HUES6 (cell line): ENCODE measurements at regions not wholly inside any gene's neighbourhood (a gene's known extent, or its start where the extent isn't known, plus 50 kb on each side); places are given as distances from the start of the nearest gene placed in this dataset.

Source experiments
- H3K27ac ChIP-seq: 2 replicates; pipeline ENCODE4 v1.7.0; 2013; ENCODE audit warnings: low read depth, mild to moderate bottlenecking, low read length, inconsistent platforms
- H3K27me3 ChIP-seq: 2 replicates; pipeline ENCODE4 v1.6.1; 2013; ENCODE audit warnings: low read length; ENCODE audit not compliant: control insufficient read depth, insufficient read depth
- H3K36me3 ChIP-seq: 2 replicates; pipeline ENCODE4 v1.6.1; 2013; ENCODE audit warnings: low read length; ENCODE audit not compliant: control insufficient read depth, insufficient read depth
- H3K4me1 ChIP-seq: 2 replicates; pipeline ENCODE4 v1.6.1; 2013; ENCODE audit warnings: low read length; ENCODE audit not compliant: control insufficient read depth, insufficient read depth
- H3K4me3 ChIP-seq: 2 replicates; pipeline ENCODE4 v1.5.1; 2013; ENCODE audit warnings: low read depth, low read length
- H3K9ac ChIP-seq: one replicate; pipeline ENCODE4 v1.6.1; 2013; ENCODE audit warnings: mild to moderate bottlenecking, low read length
- H3K9me3 ChIP-seq: 2 replicates; pipeline ENCODE4 v1.6.1; 2013; ENCODE audit warnings: low read depth, low read length; ENCODE audit not compliant: control insufficient read depth, insufficient read depth

GRCh38 chr7:68994841-68995240, 603.4 kb upstream of the AUTS2 start:
- Histone ChIP-seq H3K9me3 (peaks cover 6% of the 10 kb centered on the region), H3K27ac (no peak overlapping the region), H3K4me1 (no peaks in the 10 kb centered on the region), H3K9ac (no peak overlapping the region), H3K36me3 (no peaks in the 10 kb centered on the region), H3K27me3 (no peaks in the 10 kb centered on the region), H3K4me3 (no peak overlapping the region)

- H3K27me3 ChIP-seq: no peaks in the 10 kb centered on the region
- peaks cover 35% of the 10 kb centered on the region for H3K9me3 ChIP-seq
- H3K4me3 ChIP-seq: no peak overlapping the region
- H3K27ac ChIP-seq: no peak overlapping the region
- no peaks in the 10 kb centered on the region for H3K36me3 ChIP-seq
- H3K9ac ChIP-seq: no peak overlapping the region
- no peaks in the 10 kb centered on the region for H3K4me1 ChIP-seq
Observed at GRCh38 chr7:68998136-68998535, 600.1 kb upstream of the AUTS2 start.

GRCh38 chr7:69002416-69002815, 595.9 kb upstream of the AUTS2 start:
- no peaks in the 10 kb centered on the region for H3K27me3 ChIP-seq
- H3K9me3 ChIP-seq: peaks cover 31% of the 10 kb centered on the region
- no peaks in the 10 kb centered on the region for H3K4me1 ChIP-seq
- no peak overlapping the region for H3K27ac ChIP-seq
- H3K36me3 ChIP-seq: no peaks in the 10 kb centered on the region
- no peak overlapping the region for H3K4me3 ChIP-seq
- no peak overlapping the region for H3K9ac ChIP-seq

- no peaks in the 10 kb centered on the region for H3K36me3 ChIP-seq
- H3K4me3 ChIP-seq: no peak overlapping the region
Observed at GRCh38 chr7:69012149-69012548, 586.1 kb upstream of the AUTS2 start.

DNA sequence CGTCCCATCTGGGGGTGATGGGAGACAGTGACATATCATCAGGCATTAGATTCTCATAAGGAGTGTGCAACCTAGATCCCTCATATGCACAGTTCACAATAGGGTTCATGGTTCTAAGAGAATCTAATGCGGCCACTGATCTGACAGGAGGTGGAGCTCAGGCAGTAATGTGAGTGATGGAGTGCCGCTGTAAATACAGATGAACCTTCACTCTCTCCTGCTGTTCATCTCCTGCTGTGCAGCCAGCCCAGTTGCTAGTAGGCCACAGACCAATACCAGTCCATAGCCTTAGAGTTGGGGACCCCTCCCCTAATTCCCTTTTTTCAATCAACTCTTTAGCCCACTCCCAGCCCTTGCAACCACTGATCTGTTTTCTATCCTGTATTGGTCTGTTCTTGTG, 581.1 kb upstream of the AUTS2 start:
- Histone ChIP-seq H3K27me3 (no peaks in the 10 kb centered on the region), H3K36me3 (no peaks in the 10 kb centered on the region), H3K4me3 (no peak overlapping the region), H3K9ac (no peak overlapping the region), H3K27ac (no peak overlapping the region), H3K4me1 (no peaks in the 10 kb centered on the region), H3K9me3 (peaks cover 13% of the 10 kb centered on the region)

More at GRCh38 chr7:69012149-69012548, 586.1 kb upstream of the AUTS2 start:
- no peak overlapping the region for H3K27ac ChIP-seq
- H3K9ac ChIP-seq: no peak overlapping the region
- 0 out of 2 replicates have a peak, but pooled peaks cover 3% of the 10 kb centered on the region for H3K9me3 ChIP-seq
- H3K27me3 ChIP-seq: no peaks in the 10 kb centered on the region
- no peaks in the 10 kb centered on the region for H3K4me1 ChIP-seq

DNA sequence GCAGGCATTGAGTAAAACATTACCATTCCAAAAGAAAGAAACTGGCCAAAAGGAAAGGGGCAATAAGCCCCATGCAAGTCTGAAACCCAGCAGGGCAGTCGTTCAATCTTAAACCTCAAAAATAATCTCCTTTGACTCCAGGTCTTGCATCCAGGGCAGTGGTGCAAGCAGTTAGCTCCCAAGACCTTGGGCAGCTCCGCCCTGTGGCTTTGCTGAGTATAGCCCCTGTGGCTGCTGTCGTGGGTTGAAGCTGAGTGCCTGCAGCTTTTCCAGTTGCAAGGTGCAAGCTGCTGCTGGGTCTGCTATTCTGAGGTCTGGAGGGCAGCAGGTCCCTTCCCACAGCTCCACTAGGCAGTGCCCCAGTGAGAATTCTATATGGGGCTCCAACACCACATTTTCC, 580.1 kb upstream of the AUTS2 start:
- H3K9ac ChIP-seq: no peak overlapping the region
- no peaks in the 10 kb centered on the region for H3K27me3 ChIP-seq
- peaks cover 15% of the 10 kb centered on the region for H3K9me3 ChIP-seq

DNA sequence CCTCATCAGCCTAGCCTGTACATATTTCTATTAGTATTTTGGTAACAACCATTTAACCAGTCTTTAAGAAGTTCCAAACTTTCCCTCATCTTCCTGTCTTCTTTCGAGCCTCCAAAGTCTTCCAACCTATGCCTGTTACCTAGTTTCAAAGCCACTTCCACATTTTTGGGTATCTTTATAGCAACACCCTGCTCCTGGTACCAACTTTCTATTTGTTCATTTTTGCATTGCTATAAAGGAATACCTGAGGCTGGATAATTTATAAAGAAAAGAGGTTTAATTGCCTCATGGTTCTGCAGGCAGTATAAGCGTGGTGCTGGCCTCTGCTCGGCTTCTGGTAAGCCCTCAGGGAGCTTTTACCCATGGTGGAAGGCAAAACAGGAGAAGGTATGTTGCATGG, 578.8 kb upstream of the AUTS2 start:
- Histone ChIP-seq H3K4me1 (no peaks in the 10 kb centered on the region), H3K4me3 (no peak overlapping the region), H3K36me3 (no peaks in the 10 kb centered on the region), H3K27me3 (no peaks in the 10 kb centered on the region), H3K9me3 (peaks cover 15% of the 10 kb centered on the region), H3K9ac (no peak overlapping the region), H3K27ac (no peak overlapping the region)

More for the DNA sequence above, 580.1 kb upstream of the AUTS2 start:
- Histone ChIP-seq H3K4me1 (no peaks in the 10 kb centered on the region), H3K36me3 (no peaks in the 10 kb centered on the region), H3K27ac (no peak overlapping the region), H3K4me3 (no peak overlapping the region)

DNA sequence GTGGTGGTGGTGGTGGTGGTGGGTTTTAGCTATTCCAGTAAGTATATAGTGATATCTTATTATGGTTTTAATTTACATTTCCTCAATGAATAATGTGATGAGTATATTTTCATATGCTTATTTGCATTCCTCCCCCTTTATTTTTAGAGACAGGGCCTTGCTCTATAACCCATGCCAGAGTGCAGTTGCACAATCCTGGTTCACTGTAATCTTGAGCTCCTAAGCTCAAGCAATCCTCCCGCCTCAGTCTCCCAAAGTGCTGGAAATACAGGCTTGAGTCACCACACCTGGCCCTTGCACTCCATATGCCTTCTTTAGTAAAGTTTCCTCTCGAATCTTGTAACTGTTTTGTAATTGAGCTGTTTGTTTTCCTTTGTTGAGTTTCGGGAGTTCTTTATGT, 577.7 kb upstream of the AUTS2 start:
- Histone ChIP-seq H3K27ac (no peak overlapping the region), H3K4me1 (no peaks in the 10 kb centered on the region), H3K9ac (no peak overlapping the region), H3K36me3 (no peaks in the 10 kb centered on the region), H3K27me3 (no peaks in the 10 kb centered on the region), H3K9me3 (peaks cover 12% of the 10 kb centered on the region), H3K4me3 (no peak overlapping the region)

- no peaks in the 10 kb centered on the region for H3K36me3 ChIP-seq
- H3K9me3 ChIP-seq: peaks cover 5% of the 10 kb centered on the region; the same call in 1 of the 2 replicates
- H3K4me1 ChIP-seq: no peaks in the 10 kb centered on the region
- no peak overlapping the region for H3K4me3 ChIP-seq
- H3K27ac ChIP-seq: no peak overlapping the region
- H3K9ac ChIP-seq: no peak overlapping the region
- H3K27me3 ChIP-seq: no peaks in the 10 kb centered on the region
Observed at GRCh38 chr7:69025249-69025648, 573.0 kb upstream of the AUTS2 start.

DNA sequence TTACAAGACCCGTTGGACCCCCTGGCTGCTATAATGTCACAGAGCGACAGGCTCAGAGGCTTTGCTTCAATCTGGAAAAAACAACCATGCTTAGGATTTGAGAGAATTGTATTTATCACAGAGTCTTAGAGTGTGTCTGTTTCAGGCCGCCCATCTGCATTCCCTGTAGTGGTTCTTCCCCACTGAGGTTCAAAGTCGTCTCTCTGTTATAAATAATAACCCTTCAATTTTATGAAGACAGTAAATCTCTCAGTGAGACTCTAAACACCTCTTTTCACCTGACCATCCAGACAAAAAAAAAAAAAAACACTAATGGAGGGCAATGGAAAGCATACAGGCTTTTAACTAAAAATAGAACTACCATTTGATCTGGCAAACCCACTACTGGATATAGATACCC, 565.4 kb upstream of the AUTS2 start:
- H3K9ac ChIP-seq: no peak overlapping the region
- H3K27ac ChIP-seq: no peak overlapping the region
- no peaks in the 10 kb centered on the region for H3K36me3 ChIP-seq
- no peaks in the 10 kb centered on the region for H3K4me1 ChIP-seq
- H3K9me3 ChIP-seq: no peaks in the 10 kb centered on the region
- no peaks in the 10 kb centered on the region for H3K27me3 ChIP-seq
- no peak overlapping the region for H3K4me3 ChIP-seq

DNA sequence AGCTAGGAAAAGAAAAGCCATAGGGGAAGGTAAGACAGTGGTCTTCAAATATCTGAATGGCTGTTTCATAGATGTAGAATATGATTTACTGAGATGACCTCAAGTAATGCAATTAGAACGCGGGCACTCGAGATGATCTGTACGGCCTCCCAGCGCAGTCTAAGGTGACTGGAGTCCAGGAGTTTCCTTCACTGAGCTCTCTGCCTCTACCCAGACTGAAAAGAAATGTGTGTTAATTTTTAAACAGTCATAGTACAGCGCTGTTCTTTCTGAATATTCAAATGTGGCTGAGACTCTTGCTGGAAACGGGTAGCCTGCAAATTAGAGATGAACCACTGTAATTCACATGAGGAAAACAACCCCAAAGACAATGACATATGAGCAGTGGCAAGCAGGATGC, 562.4 kb upstream of the AUTS2 start:
- H3K36me3 ChIP-seq: no peaks in the 10 kb centered on the region
- no peaks in the 10 kb centered on the region for H3K9me3 ChIP-seq
- H3K4me1 ChIP-seq: no peaks in the 10 kb centered on the region
- no peak overlapping the region for H3K4me3 ChIP-seq
- H3K9ac ChIP-seq: no peak overlapping the region
- no peaks in the 10 kb centered on the region for H3K27me3 ChIP-seq
- no peak overlapping the region for H3K27ac ChIP-seq

DNA sequence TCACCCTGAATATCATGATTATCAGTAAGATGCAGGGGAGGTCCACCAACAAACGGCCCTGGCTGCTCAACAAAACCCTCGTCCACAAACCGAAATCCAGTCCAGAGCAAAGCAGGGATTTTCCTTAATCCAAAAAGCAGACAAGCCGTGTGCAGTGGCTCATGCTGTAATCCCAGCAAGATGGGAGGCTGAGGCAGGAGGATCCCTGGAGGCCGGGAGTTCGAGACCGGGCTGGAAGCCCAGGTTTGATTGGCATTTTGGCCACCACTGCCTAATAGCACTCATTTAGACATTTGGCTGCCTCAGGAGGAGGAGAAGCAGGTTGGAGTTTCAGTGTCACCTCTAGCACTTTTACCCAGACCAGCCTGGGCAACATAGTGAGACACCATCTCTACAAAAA, 562.0 kb upstream of the AUTS2 start:
- Histone ChIP-seq H3K4me1 (no peaks in the 10 kb centered on the region), H3K27ac (no peak overlapping the region), H3K36me3 (no peaks in the 10 kb centered on the region), H3K4me3 (no peak overlapping the region), H3K27me3 (no peaks in the 10 kb centered on the region), H3K9ac (no peak overlapping the region), H3K9me3 (no peaks in the 10 kb centered on the region)
